AG09309 (cell line): ENCODE measurements at regions not wholly inside any gene's neighbourhood (a gene's known extent, or its start where the extent isn't known, plus 50 kb on each side); places are given as distances from the start of the nearest gene placed in this dataset.
"Not testable (repeated sequence)": the region's sequence is repeated elsewhere in the genome, so short reads cannot be mapped to it uniquely, and the experiment has no call there.

Source experiments
- DNase-seq: peaks from one replicate; pipeline ENCODE4 v3.0.0-alpha.2; 2010; ENCODE audit warnings: low read depth
- H3K4me3 ChIP-seq: 2 replicates; pipeline ENCODE4 v1.5.1; 2011; ENCODE audit warnings: mild to moderate bottlenecking, low read depth, low read length, moderate library complexity; ENCODE audit not compliant: control insufficient read depth
- CTCF ChIP-seq: IDR thresholded peaks from 2 replicates; pipeline ENCODE4 v1.5.1; 2011; ENCODE audit warnings: mild to moderate bottlenecking, low read depth, low read length, inconsistent platforms; ENCODE audit not compliant: insufficient read depth, control insufficient read depth; ENCODE audit errors: missing control alignments

GRCh38 chr2:192559587-192559986 lies 364.9 kb upstream of the TMEFF2 start:
- TF ChIP-seq CTCF, result no peak
- no peak overlapping the region for H3K4me3 ChIP-seq
- no peak for DNase-seq

- no peak for TF ChIP-seq CTCF
- no peak overlapping the region for H3K4me3 ChIP-seq
- no peak for DNase-seq
Measured at GRCh38 chr2:192558637-192559036, 363.9 kb upstream of the TMEFF2 start.

GRCh38 chr2:192555740-192556139 lies 361.0 kb upstream of the TMEFF2 start:
- no peak for TF ChIP-seq CTCF
- H3K4me3 ChIP-seq, result no peak overlapping the region
- DNase-seq, result no peak

GRCh38 chr2:192551760-192552159 lies 357.0 kb upstream of the TMEFF2 start:
- no peak overlapping the region for H3K4me3 ChIP-seq
- no peak for DNase-seq
- TF ChIP-seq CTCF, result no peak

GRCh38 chr2:192546565-192546964 lies 351.8 kb upstream of the TMEFF2 start:
- H3K4me3 ChIP-seq, result no peak overlapping the region
- TF ChIP-seq CTCF, result no peak
- DNase-seq, result no peak

- H3K4me3 ChIP-seq, result no peak overlapping the region
- no peak for TF ChIP-seq CTCF
- no peak for DNase-seq
Measured at GRCh38 chr2:192544371-192544955, 349.7 kb upstream of the TMEFF2 start.

- not testable (repeated sequence) for DNase-seq, H3K4me3 ChIP-seq
Measured at GRCh38 chr2:192542148-192543066, 347.7 kb upstream of the TMEFF2 start.
